Breast epithelium (tissue), 4 donors: ENCODE measurements at regions not wholly inside any gene's neighbourhood (a gene's known extent, or its start where the extent isn't known, plus 50 kb on each side); places are given as distances from the start of the nearest gene placed in this dataset.

ENCODE experiments used
- DNase-seq, 2 donors: peaks; one replicate each; pipeline ENCODE4 v3.0.0-alpha.2; 2019; ENCODE audit warnings: low spot score in 2 of 2
- H3K27ac ChIP-seq, 2 donors: fragments of 200-600 bp; sonication (generic) in 1 of 2; one replicate each; pipeline ENCODE4 v1.5.1; 2016 to 2019; ENCODE audit warnings: mild to moderate bottlenecking in 1 of 2
- H3K27me3 ChIP-seq, 2 donors: fragments of 200-600 bp; sonication (generic) in 1 of 2; one replicate each; pipeline versions ENCODE4 v1.5.1 to v1.6.0; 2017 to 2019; ENCODE audit warnings: control low read depth in 1 of 2, mild to moderate bottlenecking in 1 of 2
- H3K36me3 ChIP-seq: fragments of 200-600 bp; one replicate; pipeline ENCODE4 v1.5.1; 2019
- H3K4me1 ChIP-seq, 2 donors: fragments of 200-600 bp; sonication (generic); one replicate each; pipeline ENCODE4 v1.5.1; 2016 to 2019; ENCODE audit warnings: control low read depth in 1 of 2
- H3K4me3 ChIP-seq, 3 donors: fragments of 200-600 bp; sonication (generic); 1 replicate in 2 of 3; 2 replicates in 1 of 3; pipeline ENCODE4 v1.5.1; 2016 to 2019; ENCODE audit warnings: mild to moderate bottlenecking in 3 of 3, moderate library complexity in 2 of 3
- H3K9me3 ChIP-seq, 2 donors: fragments of 200-600 bp; sonication (generic) in 1 of 2; one replicate each; pipeline ENCODE4 v1.5.1; 2016 to 2019; ENCODE audit warnings: control low read depth in 1 of 2
- CTCF ChIP-seq, 3 donors: fragments of 450-650 bp; IDR thresholded peaks; one replicate each; pipeline ENCODE4 v1.5.1; 2016 to 2017; ENCODE audit warnings: antibody characterized with exemption in 3 of 3, mild to moderate bottlenecking in 3 of 3, moderate library complexity in 3 of 3
- POLR2A ChIP-seq: fragments of 450-650 bp; IDR thresholded peaks from one replicate; pipeline ENCODE4 v1.6.1; 2016; ENCODE audit warnings: antibody characterized with exemption, mild to moderate bottlenecking, moderate library complexity
- POLR2AphosphoS5 ChIP-seq, 3 donors: sonication (generic); formaldehyde crosslinking; IDR thresholded peaks; one replicate each; pipeline ENCODE4 v1.6.1; 2017; ENCODE audit warnings: antibody characterized with exemption in 3 of 3
- intact Hi-C: fragments of 100-400 bp; cut with DNase I; formaldehyde crosslinking; loops from one replicate; pipeline ENCODE4 v1.15.1; 2023; ENCODE audit warnings: low total_unique reads

GRCh38 chr14:82251494-82251893 lies 717.8 kb upstream of the SEL1L start:
- Histone ChIP-seq H3K4me3 (no peak overlapping the region), H3K27ac (no peak overlapping the region), H3K4me1 (no peaks in the 10 kb centered on the region), H3K27me3 (no peaks in the 10 kb centered on the region), H3K9me3 (no peaks in the 10 kb centered on the region), H3K36me3 (no peaks in the 10 kb centered on the region)
- DNase-seq, result no peak
- no peak for TF ChIP-seq POLR2A
- TF ChIP-seq POLR2AphosphoS5 (IDR thresholded peaks at IDR 0.05), result no peak
- no peak for TF ChIP-seq CTCF (IDR thresholded peaks at IDR 0.05)
- intact Hi-C loops, result no loop called here

DNA sequence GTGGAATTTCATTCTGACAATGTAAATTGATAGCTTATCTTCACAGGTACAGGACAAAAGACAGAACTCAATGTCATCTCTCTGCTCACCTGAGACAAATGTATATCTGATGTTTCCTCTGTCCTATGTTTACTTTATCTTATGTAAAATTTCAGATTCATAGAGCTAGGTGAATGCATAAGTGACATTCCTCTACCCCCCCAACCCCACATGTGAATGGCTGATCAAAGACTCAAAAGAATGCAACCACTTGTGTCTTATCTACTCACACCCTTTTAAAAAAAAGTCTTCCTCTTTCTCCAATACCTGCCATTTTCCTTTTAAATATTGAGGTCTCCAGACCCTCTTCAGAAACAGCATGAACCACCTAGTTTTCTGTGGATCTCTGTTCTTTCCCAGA lies 736.6 kb upstream of the SEL1L start:
- Histone ChIP-seq H3K4me3 (no peak overlapping the region), H3K27me3 (no peaks in the 10 kb centered on the region), H3K4me1 (no peaks in the 10 kb centered on the region), H3K36me3 (no peaks in the 10 kb centered on the region), H3K27ac (no peak overlapping the region), H3K9me3 (no peaks in the 10 kb centered on the region)
- DNase-seq, result no peak
- intact Hi-C loops, result no loop called here
- TF ChIP-seq POLR2A (no peak), POLR2AphosphoS5 (IDR thresholded peaks at IDR 0.05) (no peak), CTCF (IDR thresholded peaks at IDR 0.05) (no peak)

DNA sequence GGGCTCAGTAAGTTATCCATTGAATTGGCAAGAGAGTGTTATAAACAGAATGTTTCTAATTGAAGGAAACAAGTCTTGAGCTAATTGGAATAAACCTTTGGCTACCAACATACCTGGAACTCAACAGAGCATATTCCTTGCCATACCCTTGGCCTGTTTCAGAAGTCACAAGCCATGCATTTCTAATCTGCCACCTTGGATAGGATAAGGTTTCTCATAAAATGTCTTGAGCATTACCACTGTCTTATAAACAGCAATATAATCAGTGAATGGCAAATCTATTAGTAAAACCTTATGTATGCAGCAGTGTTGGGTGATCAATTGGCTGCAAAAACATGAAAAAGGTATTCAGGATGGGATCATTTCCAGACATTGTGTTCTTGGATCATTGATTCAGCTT lies 765.2 kb upstream of the SEL1L start:
- Histone ChIP-seq H3K27me3 (no peaks in the 10 kb centered on the region), H3K36me3 (no peaks in the 10 kb centered on the region), H3K27ac (no peak overlapping the region), H3K9me3 (no peaks in the 10 kb centered on the region), H3K4me3 (no peak overlapping the region), H3K4me1 (no peaks in the 10 kb centered on the region)
- TF ChIP-seq POLR2AphosphoS5 (IDR thresholded peaks at IDR 0.05) (no peak), POLR2A (no peak)
- intact Hi-C loops, result no loop called here
- no peak for DNase-seq

DNA sequence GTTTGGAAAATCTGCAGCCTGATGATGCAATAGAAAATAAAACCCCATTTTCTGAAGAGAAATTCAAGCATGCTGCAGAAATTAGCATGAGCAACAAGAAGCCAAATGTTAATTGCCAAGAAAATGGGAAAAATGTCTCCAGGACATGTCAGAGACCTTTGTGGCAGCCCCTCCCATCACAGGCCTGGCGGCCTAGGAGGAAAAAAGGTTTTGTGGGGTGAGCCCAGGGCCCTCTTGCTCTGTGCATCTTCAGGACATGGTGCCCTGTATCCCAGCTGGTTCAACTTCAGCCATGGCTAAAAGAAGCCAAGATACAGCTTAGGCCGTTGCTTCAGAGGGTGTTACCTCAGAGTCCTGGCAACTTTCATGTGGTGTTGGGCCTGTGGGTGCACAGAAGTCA lies 775.5 kb upstream of the SEL1L start:
- Histone ChIP-seq H3K36me3 (no peaks in the 10 kb centered on the region), H3K9me3 (peaks cover 0 to 17% of the 10 kb centered on the region in 2 donors), H3K27ac (no peak overlapping the region), H3K4me1 (no peaks in the 10 kb centered on the region), H3K27me3 (no peaks in the 10 kb centered on the region), H3K4me3 (no peak overlapping the region)
- TF ChIP-seq POLR2A (no peak), CTCF (IDR thresholded peaks at IDR 0.05) (no peak), POLR2AphosphoS5 (IDR thresholded peaks at IDR 0.05) (no peak)
- no peak for DNase-seq
- intact Hi-C loops, result no loop called here

- Histone ChIP-seq H3K27me3 (no peaks in the 10 kb centered on the region), H3K9me3 (peaks cover 0 to 16% of the 10 kb centered on the region in 2 donors), H3K36me3 (no peaks in the 10 kb centered on the region), H3K4me1 (no peaks in the 10 kb centered on the region), H3K4me3 (no peak overlapping the region), H3K27ac (no peak overlapping the region)
- intact Hi-C loops, result loop anchor here (10.0 kb wide), 1 partner anchor 389 kb away; no protein-coding TSS in a partner anchor
- TF ChIP-seq CTCF (IDR thresholded peaks at IDR 0.05) (no peak), POLR2A (no peak), POLR2AphosphoS5 (IDR thresholded peaks at IDR 0.05) (no peak)
- DNase-seq, result no peak
These were observed 780.2 kb upstream of the SEL1L start for GRCh38 chr14:82313889-82314288.

- no peak overlapping the region for H3K4me3 ChIP-seq
- no peak overlapping the region for H3K27ac ChIP-seq
- no peaks in the 10 kb centered on the region for H3K36me3 ChIP-seq
- intact Hi-C loops, result no loop called here
- H3K27me3 ChIP-seq, result no peaks in the 10 kb centered on the region
- peaks cover 0 to 17% of the 10 kb centered on the region in 2 donors for H3K9me3 ChIP-seq
- DNase-seq, result no peak
- H3K4me1 ChIP-seq, result no peaks in the 10 kb centered on the region
- no peak for TF ChIP-seq POLR2A
These were observed 794.8 kb upstream of the SEL1L start for GRCh38 chr14:82328442-82328841.
